HFFc6 (cell line): ENCODE measurements at regions not wholly inside any gene's neighbourhood (a gene's known extent, or its start where the extent isn't known, plus 50 kb on each side); places are given as distances from the start of the nearest gene placed in this dataset.
"Not testable (repeated sequence)": the region's sequence is repeated elsewhere in the genome, so short reads cannot be mapped to it uniquely, and the experiment has no call there.

Source experiments
- DNase-seq: peaks from one replicate; pipeline ENCODE4 v3.0.0-alpha.2; 2018
- H3K27ac Mint-ChIP-seq: 2 replicates; pipeline ENCODE4 v1.8.0; 2020; ENCODE audit warnings: mild to moderate bottlenecking, mixed read lengths
- H3K27me3 Mint-ChIP-seq: 2 replicates; pipeline ENCODE4 v1.8.0; 2021; ENCODE audit warnings: mild to moderate bottlenecking, moderate library complexity, mixed read lengths; ENCODE audit not compliant: insufficient read depth
- H3K36me3 Mint-ChIP-seq: 2 replicates; pipeline ENCODE4 v1.8.0; 2021; ENCODE audit warnings: low read depth, mixed read lengths
- H3K4me1 Mint-ChIP-seq: 2 replicates; pipeline ENCODE4 v1.8.0; 2020; ENCODE audit warnings: low read depth, mixed read lengths
- H3K4me3 Mint-ChIP-seq: 2 replicates; pipeline ENCODE4 v1.8.0; 2020; ENCODE audit warnings: mild to moderate bottlenecking, moderate library complexity, mixed read lengths
- H3K9me3 Mint-ChIP-seq: 2 replicates; pipeline ENCODE4 v1.8.0; 2020; ENCODE audit warnings: mild to moderate bottlenecking, mixed read lengths
- TF ChIP-seq, protein P1 (sequence below): fragments of 200-600 bp; sonication (generic); IDR thresholded peaks from 2 replicates; pipeline ENCODE4 v1.5.0; 2021; ENCODE audit warnings: antibody characterized with exemption, mild to moderate bottlenecking

DNA sequence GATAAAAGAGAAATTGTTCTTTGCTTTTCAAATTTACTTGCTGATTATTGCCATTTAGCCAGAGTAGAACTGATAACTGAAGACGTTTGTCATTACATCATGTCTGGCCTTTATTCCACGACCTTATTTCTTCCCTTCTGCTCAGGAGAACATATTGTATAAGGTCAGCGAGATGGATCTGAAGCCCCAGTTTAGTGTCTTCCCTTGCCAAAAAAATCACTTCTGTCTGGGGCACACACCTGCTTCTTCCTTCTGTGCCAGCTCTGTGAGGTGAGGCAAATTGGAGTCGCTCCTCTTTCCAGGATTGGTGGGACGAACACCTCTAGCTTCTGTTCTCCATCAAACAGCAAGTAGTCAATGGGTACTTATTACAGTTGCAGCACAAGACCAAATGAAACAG, 250.3 kb upstream of the CRBN start:
- no peaks in the 10 kb centered on the region; the same call in 1 of the 2 replicates for H3K27me3 Mint-ChIP-seq
- peaks cover 8% of the 10 kb centered on the region; the same call in 1 of the 2 replicates for H3K36me3 Mint-ChIP-seq
- H3K4me1 Mint-ChIP-seq: no peaks in the 10 kb centered on the region
- H3K9me3 Mint-ChIP-seq: peaks cover 41% of the 10 kb centered on the region
- TF ChIP-seq, protein P1, sequence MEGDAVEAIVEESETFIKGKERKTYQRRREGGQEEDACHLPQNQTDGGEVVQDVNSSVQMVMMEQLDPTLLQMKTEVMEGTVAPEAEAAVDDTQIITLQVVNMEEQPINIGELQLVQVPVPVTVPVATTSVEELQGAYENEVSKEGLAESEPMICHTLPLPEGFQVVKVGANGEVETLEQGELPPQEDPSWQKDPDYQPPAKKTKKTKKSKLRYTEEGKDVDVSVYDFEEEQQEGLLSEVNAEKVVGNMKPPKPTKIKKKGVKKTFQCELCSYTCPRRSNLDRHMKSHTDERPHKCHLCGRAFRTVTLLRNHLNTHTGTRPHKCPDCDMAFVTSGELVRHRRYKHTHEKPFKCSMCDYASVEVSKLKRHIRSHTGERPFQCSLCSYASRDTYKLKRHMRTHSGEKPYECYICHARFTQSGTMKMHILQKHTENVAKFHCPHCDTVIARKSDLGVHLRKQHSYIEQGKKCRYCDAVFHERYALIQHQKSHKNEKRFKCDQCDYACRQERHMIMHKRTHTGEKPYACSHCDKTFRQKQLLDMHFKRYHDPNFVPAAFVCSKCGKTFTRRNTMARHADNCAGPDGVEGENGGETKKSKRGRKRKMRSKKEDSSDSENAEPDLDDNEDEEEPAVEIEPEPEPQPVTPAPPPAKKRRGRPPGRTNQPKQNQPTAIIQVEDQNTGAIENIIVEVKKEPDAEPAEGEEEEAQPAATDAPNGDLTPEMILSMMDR: no peak
- no peak overlapping the region for H3K4me3 Mint-ChIP-seq
- no peak for DNase-seq
- H3K27ac Mint-ChIP-seq: no peak overlapping the region

DNA sequence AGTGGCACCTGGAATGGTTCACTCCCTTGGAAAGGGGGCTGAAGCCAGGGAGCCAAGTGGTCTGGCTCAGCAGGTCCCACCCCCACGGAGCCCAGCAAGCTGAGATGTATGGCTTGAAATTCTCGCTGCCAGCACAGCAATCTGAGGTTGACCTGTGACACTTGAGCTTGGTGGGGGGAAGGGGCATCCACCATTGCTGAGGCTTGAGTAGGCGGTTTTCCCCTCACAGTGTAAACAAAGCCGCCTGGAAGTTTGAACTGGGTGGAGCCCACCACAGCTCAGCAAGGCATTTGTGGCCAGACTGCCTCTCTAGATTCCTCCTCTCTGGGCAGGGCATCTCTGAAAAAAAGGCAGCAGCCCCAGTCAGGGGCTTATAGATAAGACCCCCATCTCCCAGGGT, 228.2 kb upstream of the CRBN start:
- H3K27ac Mint-ChIP-seq, H3K4me1 Mint-ChIP-seq, H3K27me3 Mint-ChIP-seq, DNase-seq, H3K36me3 Mint-ChIP-seq, H3K4me3 Mint-ChIP-seq: not testable (repeated sequence)
- peaks cover 67% of the 10 kb centered on the region for H3K9me3 Mint-ChIP-seq

DNA sequence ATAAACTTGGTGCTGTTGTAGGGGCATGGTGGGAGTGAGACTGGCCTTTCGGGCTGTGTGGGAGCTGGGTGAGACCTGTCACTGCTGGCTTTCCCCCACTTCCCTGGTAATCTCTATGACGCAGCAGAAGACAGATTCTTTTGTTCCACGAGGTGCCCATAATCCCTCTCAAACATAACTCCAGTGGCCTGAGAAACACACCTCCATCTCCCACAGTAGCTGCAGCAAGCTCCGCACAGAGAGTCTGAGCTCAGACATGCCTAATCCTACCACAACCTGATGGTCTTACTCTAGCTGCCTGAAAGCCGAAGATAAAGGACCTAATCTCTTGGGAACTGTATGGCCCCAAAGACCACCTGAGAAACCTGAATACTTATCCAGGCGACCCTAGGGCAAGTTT, 225.6 kb upstream of the CRBN start:
- H3K9me3 Mint-ChIP-seq: peaks cover 57% of the 10 kb centered on the region
- no peaks in the 10 kb centered on the region for H3K27me3 Mint-ChIP-seq
- no peaks in the 10 kb centered on the region for H3K4me1 Mint-ChIP-seq
- no peaks in the 10 kb centered on the region for H3K36me3 Mint-ChIP-seq
- no peak for DNase-seq
- H3K4me3 Mint-ChIP-seq: no peak overlapping the region
- no peak overlapping the region for H3K27ac Mint-ChIP-seq
- TF ChIP-seq, protein P1: no peak

DNA sequence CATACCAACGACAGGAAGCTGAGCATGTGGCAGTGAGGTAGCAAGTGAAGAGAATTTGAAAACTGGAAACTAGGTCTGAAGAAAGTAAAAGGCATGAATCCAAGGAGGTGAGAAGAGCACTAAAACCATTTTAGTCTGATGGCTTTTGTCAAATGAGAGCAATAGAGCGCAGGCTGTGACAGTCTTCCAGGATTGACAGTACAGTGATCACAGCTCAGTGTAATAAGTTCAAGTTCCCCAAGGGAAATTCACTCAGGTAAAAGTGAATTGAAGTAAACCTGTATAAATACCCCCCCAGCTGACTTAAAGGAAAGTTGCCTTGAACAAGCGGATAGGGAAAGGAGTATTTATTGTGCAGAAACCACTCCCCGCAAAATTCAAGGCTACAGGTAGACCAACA, 224.2 kb upstream of the CRBN start:
- no peaks in the 10 kb centered on the region for H3K4me1 Mint-ChIP-seq
- H3K27me3 Mint-ChIP-seq: no peaks in the 10 kb centered on the region
- no peak overlapping the region for H3K4me3 Mint-ChIP-seq
- no peak overlapping the region for H3K27ac Mint-ChIP-seq
- no peaks in the 10 kb centered on the region for H3K36me3 Mint-ChIP-seq
- TF ChIP-seq, protein P1: no peak
- peaks cover 56% of the 10 kb centered on the region for H3K9me3 Mint-ChIP-seq
- DNase-seq: no peak

DNA sequence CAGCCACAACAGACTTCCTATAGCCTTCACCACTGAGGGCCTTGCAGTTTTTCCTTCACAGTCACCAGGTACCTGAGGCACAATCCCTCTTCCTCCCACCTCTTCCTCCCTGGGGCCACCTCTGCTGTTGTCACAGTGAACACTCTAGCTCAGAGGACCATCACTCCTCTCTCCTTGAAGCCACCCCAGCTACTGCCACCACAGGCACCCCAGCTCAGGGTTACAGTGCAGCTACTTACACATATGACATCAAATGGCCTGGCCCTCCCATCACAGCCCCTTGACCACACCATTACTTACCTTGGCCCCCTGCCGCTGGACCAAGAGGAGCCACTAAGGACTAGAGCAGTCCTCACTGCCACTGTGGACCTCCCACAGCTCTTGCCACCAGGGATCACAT, 213.5 kb upstream of the CRBN start:
- Mint-ChIP-seq H3K27me3 (no peaks in the 10 kb centered on the region), H3K27ac (no peak overlapping the region), H3K4me3 (no peak overlapping the region), H3K9me3 (peaks cover 35% of the 10 kb centered on the region), H3K4me1 (no peaks in the 10 kb centered on the region), H3K36me3 (no peaks in the 10 kb centered on the region)
- DNase-seq: no peak
- TF ChIP-seq, protein P1: no peak

DNA sequence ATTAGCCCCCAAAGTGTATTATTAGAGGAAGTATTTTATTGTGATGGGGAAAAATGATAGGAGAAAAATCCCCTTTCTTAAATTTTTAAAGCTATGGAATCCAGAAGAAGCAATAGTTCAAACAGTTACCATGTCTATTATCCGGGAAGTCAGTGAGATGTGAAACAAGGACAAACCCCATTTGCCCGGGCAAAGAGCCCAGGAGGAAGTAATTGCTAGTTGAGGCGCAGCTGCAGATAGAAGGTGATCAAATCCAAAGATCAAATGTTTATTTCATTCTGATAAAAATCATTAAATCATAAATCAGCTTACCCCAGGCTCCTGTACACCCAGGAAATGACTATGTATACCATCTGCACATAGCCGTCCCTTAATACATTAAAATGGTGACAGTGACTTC, 204.0 kb upstream of the CRBN start:
- Mint-ChIP-seq H3K4me3 (no peak overlapping the region), H3K27ac (no peak overlapping the region), H3K36me3 (no peaks in the 10 kb centered on the region), H3K27me3 (no peaks in the 10 kb centered on the region), H3K4me1 (no peaks in the 10 kb centered on the region), H3K9me3 (peaks cover 47% of the 10 kb centered on the region)
- DNase-seq: no peak
- TF ChIP-seq, protein P1: no peak
